HG02571 (cell line): ENCODE measurements at regions not wholly inside any gene's neighbourhood (a gene's known extent, or its start where the extent isn't known, plus 50 kb on each side); places are given as distances from the start of the nearest gene placed in this dataset.
"Not testable (repeated sequence)": the region's sequence is repeated elsewhere in the genome, so short reads cannot be mapped to it uniquely, and the experiment has no call there.

Experiments
- ATAC-seq: cut with Tn5 transposase; IDR thresholded peaks from one replicate; pipeline ENCODE4 v1.9.1; 2021; ENCODE audit warnings: mild to moderate bottlenecking, moderate library complexity; ENCODE audit not compliant: unreplicated experiment

GRCh38 chr10:129210876-129211275, 256.2 kb upstream of the MGMT start:
- ATAC-seq = no peak

GRCh38 chr10:129213256-129213655, 253.8 kb upstream of the MGMT start:
- ATAC-seq = no peak

GRCh38 chr10:129213996-129214395, 253.0 kb upstream of the MGMT start:
- ATAC-seq = not testable (repeated sequence)

- no peak for ATAC-seq
Measured at GRCh38 chr10:129219364-129219763, 247.7 kb upstream of the MGMT start.

GRCh38 chr10:129222436-129222835, 244.6 kb upstream of the MGMT start:
- no peak for ATAC-seq

- ATAC-seq = no peak
Measured at GRCh38 chr10:129223363-129223762, 243.7 kb upstream of the MGMT start.

GRCh38 chr10:129224065-129224464, 243.0 kb upstream of the MGMT start:
- no peak for ATAC-seq

- no peak for ATAC-seq
Measured at GRCh38 chr10:129231821-129232220, 235.2 kb upstream of the MGMT start.

- ATAC-seq = no peak
Measured at GRCh38 chr10:129233351-129234148, 233.5 kb upstream of the MGMT start.

GRCh38 chr10:129236274-129236691, 230.8 kb upstream of the MGMT start:
- ATAC-seq = no peak

- ATAC-seq = no peak
Measured at GRCh38 chr10:129241461-129241860, 225.6 kb upstream of the MGMT start.

- no peak for ATAC-seq
Measured at GRCh38 chr10:129244298-129244697, 222.7 kb upstream of the MGMT start.

- no peak for ATAC-seq
Measured at GRCh38 chr10:129244757-129245156, 222.3 kb upstream of the MGMT start.

GRCh38 chr10:129253161-129253864, 213.7 kb upstream of the MGMT start:
- no peak for ATAC-seq

GRCh38 chr10:129253865-129254179, 213.2 kb upstream of the MGMT start:
- no peak for ATAC-seq

- no peak for ATAC-seq
Measured at GRCh38 chr10:129258283-129258923, 208.6 kb upstream of the MGMT start.

- no peak for ATAC-seq
Measured at GRCh38 chr10:129259128-129259815, 207.8 kb upstream of the MGMT start.

- ATAC-seq = no peak
Measured at GRCh38 chr10:129272176-129272575, 194.9 kb upstream of the MGMT start.

- no peak for ATAC-seq
Measured at GRCh38 chr10:129272866-129273650, 194.0 kb upstream of the MGMT start.

- ATAC-seq = no peak
Measured at GRCh38 chr10:129273860-129274259, 193.2 kb upstream of the MGMT start.
